Keratinocyte (primary cell): ENCODE measurements at regions not wholly inside any gene's neighbourhood (a gene's known extent, or its start where the extent isn't known, plus 50 kb on each side); places are given as distances from the start of the nearest gene placed in this dataset.

Experiments used
- DNase-seq: peaks from one replicate; pipeline ENCODE4 v3.0.0-alpha.2; 2011; ENCODE audit warnings: low read depth, missing footprints, low spot score
- FAIRE-seq: peaks from 2 replicates; lab custom pipeline; 2011; peaks lifted over from hg19 to GRCh38; lab: Jason Lieb, UNC
- H2AFZ ChIP-seq: 2 replicates; pipeline ENCODE4 v1.6.0; 2012; ENCODE audit warnings: low read length, control low read depth, inconsistent platforms; ENCODE audit not compliant: control insufficient read depth
- H3K27ac ChIP-seq: 2 replicates; pipeline ENCODE4 v1.5.1; 2011; ENCODE audit warnings: low read length; ENCODE audit not compliant: control insufficient read depth, insufficient read depth
- H3K27me3 ChIP-seq: 3 replicates; pipeline ENCODE4 v1.6.0; 2011; ENCODE audit warnings: low read length; ENCODE audit not compliant: control insufficient read depth, insufficient read depth; ENCODE audit errors: extremely low read depth
- H3K36me3 ChIP-seq, 2 experiments: 2 replicates in 1 of 2; 3 replicates in 1 of 2; pipeline ENCODE4 v1.5.1; 2011; ENCODE audit warnings: low read length in 2 of 2, mild to moderate bottlenecking in 1 of 2; ENCODE audit not compliant: control insufficient read depth in 2 of 2, insufficient read depth in 2 of 2; ENCODE audit errors: extremely low read depth in 1 of 2
- H3K4me1 ChIP-seq: 3 replicates; pipeline ENCODE4 v1.5.1; 2011; ENCODE audit warnings: low read length; ENCODE audit not compliant: control insufficient read depth, insufficient read depth; ENCODE audit errors: extremely low read depth
- H3K4me2 ChIP-seq: 3 replicates; pipeline ENCODE4 v1.6.0; 2011; ENCODE audit warnings: low read depth, low read length; ENCODE audit not compliant: control insufficient read depth, insufficient read depth; ENCODE audit errors: extremely low read depth
- H3K4me3 ChIP-seq, 3 experiments: fragments of 200-600 bp in 1 of 3; sonication (generic) in 1 of 3; 2 replicates in 2 of 3; 3 replicates in 1 of 3; pipeline ENCODE4 v1.5.1; 2011 to 2016; ENCODE audit warnings: low read length in 3 of 3, mild to moderate bottlenecking in 3 of 3, control low read depth in 2 of 3, inconsistent platforms in 1 of 3, low read depth in 1 of 3, mixed read lengths in 1 of 3, mixed run types in 1 of 3, moderate library complexity in 1 of 3; ENCODE audit not compliant: control insufficient read depth in 2 of 3, insufficient read depth in 2 of 3; ENCODE audit errors: extremely low read depth in 1 of 3
- H3K79me2 ChIP-seq: 2 replicates; pipeline ENCODE4 v1.6.0; 2012; ENCODE audit warnings: low read length; ENCODE audit not compliant: control insufficient read depth, insufficient read depth
- H3K9ac ChIP-seq: 3 replicates; pipeline ENCODE4 v1.6.0; 2011; ENCODE audit warnings: low read length; ENCODE audit not compliant: control insufficient read depth, insufficient read depth; ENCODE audit errors: extremely low read depth
- H3K9me1 ChIP-seq: 3 replicates; pipeline ENCODE4 v1.6.0; 2011; ENCODE audit warnings: low read length; ENCODE audit not compliant: control insufficient read depth, insufficient read depth; ENCODE audit errors: extremely low read depth
- H3K9me3 ChIP-seq: 2 replicates; pipeline ENCODE4 v1.5.1; 2012; ENCODE audit warnings: low read depth, low read length; ENCODE audit not compliant: control insufficient read depth
- H4K20me1 ChIP-seq: 3 replicates; pipeline ENCODE4 v1.6.0; 2011; ENCODE audit warnings: low read length; ENCODE audit not compliant: control insufficient read depth, insufficient read depth; ENCODE audit errors: extremely low read depth
- CTCF ChIP-seq, 3 experiments: IDR thresholded peaks in 1 of 3; conservative IDR thresholded peaks in 1 of 3; optimal IDR thresholded peaks in 1 of 3; 2 replicates in 2 of 3; 3 replicates in 1 of 3; pipeline versions ENCODE3 to v1.5.1; 2011; ENCODE audit warnings: low read length in 3 of 3, mild to moderate bottlenecking in 3 of 3, moderate library complexity in 2 of 3, control low read depth in 1 of 3, inconsistent platforms in 1 of 3; ENCODE audit not compliant: insufficient read depth in 2 of 3; ENCODE audit errors: extremely low read depth in 1 of 3
- EZH2 ChIP-seq: IDR thresholded peaks from one replicate; pipeline ENCODE4 v1.6.1; 2012; ENCODE audit warnings: inconsistent platforms, mild to moderate bottlenecking, low read length, moderate library complexity
- dilution Hi-C: fragments of 300-500 bp; cut with MboI; formaldehyde crosslinking; loops from one replicate; pipeline ENCODE4 v1.7.0; 2020; ENCODE audit warnings: low sequenced_read_pairs; ENCODE audit not compliant: extremely low pct_ligation_motif_present

- Histone ChIP-seq H3K9me1 (no peaks in the 10 kb centered on the region), H3K4me2 (no peak overlapping the region), H3K4me1 (peaks cover 20% of the 10 kb centered on the region), H3K9ac (no peak overlapping the region), H3K27me3 (no peaks in the 10 kb centered on the region), H3K36me3 (no peaks in the 10 kb centered on the region), H3K79me2 (no peaks in the 10 kb centered on the region), H2AFZ (no peak overlapping the region), H3K27ac (no peak overlapping the region), H3K4me3 (no peak overlapping the region), H4K20me1 (no peaks in the 10 kb centered on the region), H3K9me3 (no peaks in the 10 kb centered on the region)
- no peak for TF ChIP-seq EZH2
- no peak for TF ChIP-seq CTCF (optimal IDR thresholded peaks at IDR 0.05 in 1 of 3, IDR thresholded peaks at IDR 0.05 in 1 of 3, conservative IDR thresholded peaks at IDR 0.05 in 1 of 3; ENCODE audit: extremely low read depth in 1 of 3, insufficient read depth in 2 of 3, low read length in 3 of 3)
- FAIRE-seq = no peak
- no peak for DNase-seq
- dilution Hi-C loops = loop anchor here (25.0 kb wide), 1 partner anchor 232 kb away; no protein-coding TSS in a partner anchor
Observed at GRCh38 chr4:10179957-10180602, 63.5 kb upstream of the WDR1 start.

- dilution Hi-C loops = loop anchor here (25.0 kb wide), 1 partner anchor 234 kb away; no protein-coding TSS in a partner anchor
- TF ChIP-seq CTCF (optimal IDR thresholded peaks at IDR 0.05 in 1 of 3, IDR thresholded peaks at IDR 0.05 in 1 of 3, conservative IDR thresholded peaks at IDR 0.05 in 1 of 3; ENCODE audit: extremely low read depth in 1 of 3, insufficient read depth in 2 of 3, low read length in 3 of 3) = no peak
- no peak for TF ChIP-seq EZH2
- H3K9ac ChIP-seq = no peak overlapping the region
Observed at GRCh38 chr4:10178763-10179162, 62.2 kb upstream of the WDR1 start.

More at GRCh38 chr4:10178763-10179162, 62.2 kb upstream of the WDR1 start:
- no peak overlapping the region for H3K27ac ChIP-seq
- H3K27me3 ChIP-seq = no peaks in the 10 kb centered on the region
- FAIRE-seq = no peak
- H3K4me1 ChIP-seq = peaks cover 28% of the 10 kb centered on the region
- no peaks in the 10 kb centered on the region for H3K9me3 ChIP-seq
- no peak overlapping the region for H2AFZ ChIP-seq
- H3K4me3 ChIP-seq = no peak overlapping the region
- no peaks in the 10 kb centered on the region for H3K9me1 ChIP-seq
- no peaks in the 10 kb centered on the region for H4K20me1 ChIP-seq
- H3K36me3 ChIP-seq = no peaks in the 10 kb centered on the region
- H3K4me2 ChIP-seq = no peak overlapping the region
- H3K79me2 ChIP-seq = no peaks in the 10 kb centered on the region
- no peak for DNase-seq
